ENCODE measurements at regions not wholly inside any gene's neighbourhood (a gene's known extent, or its start where the extent isn't known, plus 50 kb on each side); places are given as distances from the start of the nearest gene placed in this dataset.

GRCh38 chr9:91147079-91147708 is 214.5 kb downstream of the AUH start:
- no peak for TF ChIP-seq CTCF (IDR thresholded peaks at IDR 0.05; ENCODE audit: extremely low read depth in 1 of 2, insufficient read depth in 1 of 2, low read depth in 1 of 2, low read length in 2 of 2)
- no peak for TF ChIP-seq MYC (IDR thresholded peaks at IDR 0.05; ENCODE audit: low read depth, low read length)
